Renal pelvis (tissue), 1 donor: ENCODE measurements at regions not wholly inside any gene's neighbourhood (a gene's known extent, or its start where the extent isn't known, plus 50 kb on each side); places are given as distances from the start of the nearest gene placed in this dataset.

Source experiments
- DNase-seq: peaks from one replicate; pipeline ENCODE4 v3.0.0-alpha.2; 2013

- DNase-seq: no peak
These were observed 99.9 kb upstream of the CACNA1A start for GRCh38 chr19:13606156-13606555.

GRCh38 chr19:13604902-13605586, 98.8 kb upstream of the CACNA1A start:
- no peak for DNase-seq

DNA sequence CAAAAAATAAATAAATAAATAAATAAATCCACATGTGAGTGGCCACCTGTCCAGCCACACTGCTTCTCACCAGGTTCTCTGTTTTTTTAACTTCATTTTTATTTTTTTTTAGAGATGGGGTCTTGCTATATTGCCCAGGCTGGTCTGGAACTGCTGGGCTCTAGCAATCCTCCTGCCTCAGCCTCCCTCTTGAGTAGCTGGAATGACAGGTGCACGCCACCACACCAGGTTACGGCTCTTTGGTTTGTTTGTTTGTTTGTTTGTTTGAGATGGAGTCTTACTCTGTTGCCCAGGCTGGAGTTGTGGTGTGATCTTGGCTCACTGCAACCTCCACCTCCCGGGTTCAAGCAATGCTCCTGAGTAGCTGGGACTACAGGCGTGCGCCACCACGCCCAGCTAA, 94.5 kb upstream of the CACNA1A start:
- DNase-seq: no peak

GRCh38 chr19:13600091-13600490, 93.8 kb upstream of the CACNA1A start:
- no peak for DNase-seq

DNA sequence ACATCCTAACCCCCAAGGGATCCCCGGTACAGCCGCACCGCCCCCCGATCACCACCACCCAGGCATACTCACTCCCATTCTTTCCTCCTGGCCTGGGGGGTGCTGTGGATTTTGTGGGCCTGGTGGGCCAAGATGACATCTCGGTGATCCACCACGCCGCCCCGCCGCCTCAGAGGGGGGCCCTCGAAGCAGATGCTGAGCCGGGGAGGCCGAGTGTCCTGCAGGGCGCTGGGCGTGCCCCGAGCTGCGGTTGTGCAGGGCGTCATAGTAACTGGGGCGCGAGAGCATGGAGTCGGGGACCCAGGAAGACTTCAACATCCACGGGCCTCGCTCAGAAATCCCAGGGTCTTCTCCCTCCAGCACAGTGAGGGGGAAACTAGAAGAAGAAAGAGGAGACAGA, 93.4 kb upstream of the CACNA1A start:
- DNase-seq: no peak

- no peak for DNase-seq
These were observed 91.8 kb upstream of the CACNA1A start for GRCh38 chr19:13598098-13598497.

DNA sequence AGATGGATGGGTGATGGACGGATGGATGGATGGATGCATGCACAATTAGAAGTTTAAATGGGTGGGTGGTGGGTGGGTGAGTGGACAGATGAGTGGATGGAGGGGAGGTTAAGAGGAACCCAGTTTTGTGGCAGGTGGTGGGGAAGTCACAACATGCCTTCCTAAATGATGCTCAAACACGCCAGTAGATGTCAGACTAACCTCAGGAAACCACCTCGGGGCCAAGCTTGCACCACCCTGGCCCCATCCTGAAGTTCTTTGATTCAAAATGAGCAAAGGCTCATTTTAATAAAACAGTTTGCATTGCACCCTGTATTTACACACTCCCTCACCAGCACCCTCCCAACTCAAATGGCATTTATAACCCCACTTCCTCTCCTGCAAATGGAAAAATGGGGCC, 91.4 kb upstream of the CACNA1A start:
- peak; percentile 46 for DNase-seq

DNA sequence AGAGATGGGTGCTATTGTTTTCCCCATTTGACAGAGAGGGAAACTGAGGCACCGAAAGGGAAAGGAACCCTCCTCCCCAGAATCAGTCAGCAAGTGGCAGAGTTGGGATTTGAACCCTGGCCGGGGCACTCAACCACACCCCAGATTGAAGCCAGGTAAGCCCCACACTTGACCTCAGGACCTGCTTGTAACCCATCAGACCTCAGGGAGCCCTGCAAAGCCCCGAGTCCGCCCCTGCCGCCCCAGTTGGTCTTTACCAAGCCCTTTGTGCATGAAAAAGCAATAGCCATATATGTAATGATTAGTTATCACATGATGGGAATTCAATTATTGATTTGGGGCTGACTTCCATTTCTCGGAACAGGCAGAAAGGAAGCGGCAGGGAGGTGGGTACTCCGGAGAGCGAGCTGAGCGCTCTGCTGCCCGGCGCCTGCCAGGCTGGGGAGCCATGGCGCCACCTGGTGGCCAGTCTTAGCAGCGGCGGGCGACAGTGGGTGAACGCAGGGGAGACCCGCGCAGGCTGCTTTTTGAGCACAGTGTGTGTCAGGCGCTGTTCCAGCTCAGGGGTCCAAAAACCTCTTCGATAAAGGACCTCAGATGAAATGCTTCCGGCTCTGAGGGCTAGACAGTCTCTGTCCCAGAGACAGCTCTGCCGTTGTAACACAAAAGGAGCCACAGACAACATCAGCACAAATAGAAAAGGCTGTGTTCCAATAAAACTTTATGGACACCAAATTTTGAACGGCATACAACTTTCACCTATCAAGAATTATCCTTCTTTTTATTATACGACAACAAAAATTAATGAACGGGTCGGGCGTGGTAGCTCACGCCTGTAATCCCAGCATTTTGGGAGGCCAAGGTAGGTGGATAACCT, 82.9 kb upstream of the CACNA1A start:
- peak; percentile 38 for DNase-seq

DNA sequence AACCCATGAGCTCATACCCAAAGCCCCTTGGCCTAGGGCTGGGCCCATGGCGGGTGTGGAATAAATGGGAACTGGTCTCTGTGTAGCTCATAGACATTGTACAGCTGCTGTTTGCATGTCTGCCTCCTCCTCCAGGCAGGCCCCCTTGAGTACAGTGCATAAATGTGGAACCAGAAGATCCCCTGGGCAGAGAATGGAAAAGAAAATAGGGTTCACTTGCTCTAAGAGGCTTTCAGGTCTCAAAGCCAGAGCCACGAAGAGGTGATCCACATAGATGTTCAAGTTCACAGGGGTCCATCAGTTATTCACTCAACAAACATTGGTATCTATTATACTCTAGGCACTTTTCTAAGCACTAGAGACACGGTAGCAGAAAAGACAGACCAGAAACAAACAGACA, 79.2 kb upstream of the CACNA1A start:
- DNase-seq: no peak

DNA sequence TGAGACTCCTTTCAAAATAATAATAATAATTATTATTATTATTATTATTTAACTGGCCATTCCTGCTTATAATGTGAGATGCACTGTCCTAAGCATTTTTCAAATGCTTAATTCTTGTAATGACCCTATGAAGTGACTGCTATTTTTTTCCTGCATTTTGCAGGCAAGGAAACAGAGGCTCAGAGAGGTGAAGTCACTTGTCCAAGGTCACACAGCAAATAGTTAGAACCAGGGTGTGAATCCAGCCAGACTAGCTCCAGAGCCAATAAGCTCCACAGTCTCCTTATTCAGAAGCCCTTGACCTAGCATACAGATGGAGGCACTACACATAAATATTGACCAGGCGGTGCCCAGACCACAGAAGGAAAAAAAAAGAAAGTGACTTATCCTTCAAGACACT, 77.5 kb upstream of the CACNA1A start:
- no peak for DNase-seq

DNA sequence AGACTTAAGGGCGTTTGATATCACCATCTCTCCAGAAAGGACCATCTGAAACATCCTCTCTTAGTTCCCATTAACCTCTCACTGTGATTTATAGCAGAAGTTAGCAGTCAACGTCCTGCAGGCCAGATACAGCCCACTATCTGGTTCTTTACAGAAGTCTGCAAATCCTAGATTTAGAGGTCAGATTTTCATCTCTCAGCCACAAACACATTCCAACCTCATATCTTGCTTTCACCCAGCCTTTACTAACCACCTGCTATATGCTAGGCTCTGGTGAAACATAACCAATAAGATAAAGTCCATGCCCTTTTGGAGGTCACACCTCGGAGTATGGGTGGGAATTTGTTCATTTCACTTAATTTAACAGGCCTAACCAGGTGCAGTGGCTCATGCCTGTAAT, 76.8 kb upstream of the CACNA1A start:
- DNase-seq: no peak

GRCh38 chr19:13581576-13581975, 75.3 kb upstream of the CACNA1A start:
- DNase-seq: no peak

- no peak for DNase-seq
These were observed 73.2 kb upstream of the CACNA1A start for GRCh38 chr19:13579388-13580060.

GRCh38 chr19:13576726-13577125, 70.4 kb upstream of the CACNA1A start:
- no peak for DNase-seq

GRCh38 chr19:13574933-13575332, 68.7 kb upstream of the CACNA1A start:
- DNase-seq: no peak

DNA sequence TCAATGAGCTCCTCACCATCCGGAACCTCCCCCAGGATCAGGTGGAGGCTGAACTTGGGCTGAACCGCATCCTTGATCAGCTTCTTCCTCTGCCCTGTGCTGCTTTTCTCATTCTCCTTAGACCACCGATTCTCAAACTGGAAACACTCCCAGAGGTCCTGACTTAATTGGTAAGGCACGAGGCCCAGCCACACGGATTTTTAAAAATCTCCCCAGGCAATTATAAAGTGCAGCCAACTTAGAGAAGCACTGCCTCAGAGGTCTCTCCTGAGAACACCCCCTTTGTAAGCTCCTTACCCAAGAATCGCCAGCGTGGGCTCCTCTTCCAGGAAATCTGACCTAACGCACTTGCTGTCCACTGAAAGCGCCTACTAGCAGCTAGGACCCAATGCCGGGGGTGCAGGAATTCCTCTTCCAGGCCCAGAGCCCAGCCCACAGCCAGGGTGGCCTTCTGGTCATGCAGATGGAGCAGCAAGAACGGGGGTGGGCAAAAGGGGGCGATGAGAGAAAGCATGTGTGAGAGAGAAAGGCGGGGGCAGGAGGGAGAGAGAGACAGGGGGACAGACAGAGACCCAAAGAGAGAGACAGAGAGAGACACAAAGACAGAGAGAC, 66.9 kb upstream of the CACNA1A start:
- no peak for DNase-seq

- DNase-seq: no peak
These were observed 55.2 kb upstream of the CACNA1A start for GRCh38 chr19:13561461-13561860.

DNA sequence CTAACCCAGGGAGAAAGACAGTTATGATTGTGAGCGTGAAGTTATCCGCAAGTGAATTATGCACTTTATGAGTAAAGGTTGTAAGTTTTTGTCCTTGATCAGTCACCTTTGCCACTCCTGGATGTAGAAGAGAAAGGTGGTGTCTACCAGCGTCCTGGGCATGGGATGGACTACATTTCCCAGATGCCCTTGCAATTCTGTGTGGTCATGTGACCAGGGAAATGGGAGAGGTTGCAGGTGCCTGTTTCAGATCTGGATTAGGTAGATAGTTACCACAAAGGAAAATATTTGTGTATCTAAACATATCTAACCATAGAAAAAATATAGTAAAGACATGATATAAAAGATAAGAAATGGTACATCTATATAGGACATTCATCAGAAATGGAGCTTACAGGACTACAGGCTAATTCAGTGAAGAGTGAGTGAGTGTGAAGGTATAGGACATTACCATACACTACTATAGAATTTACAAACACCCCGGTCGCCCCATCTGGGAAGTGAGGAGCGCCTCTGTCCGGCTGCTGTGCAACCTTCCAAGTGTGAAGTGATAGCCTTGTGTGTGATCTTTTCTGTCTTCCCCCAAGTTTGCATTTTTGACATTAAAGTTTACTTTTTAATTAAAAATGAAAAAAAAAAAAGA, 51.6 kb upstream of the CACNA1A start:
- DNase-seq: no peak

GRCh38 chr19:13556552-13556951, 50.3 kb upstream of the CACNA1A start:
- no peak for DNase-seq
